HK-2 (cell line): ENCODE measurements at regions not wholly inside any gene's neighbourhood (a gene's known extent, or its start where the extent isn't known, plus 50 kb on each side); places are given as distances from the start of the nearest gene placed in this dataset.

Experiments
- DNase-seq: peaks from one replicate; pipeline ENCODE4 v3.0.0-alpha.2; 2018; ENCODE audit not compliant: unreplicated experiment

- DNase-seq, result no peak
These were observed 482.4 kb downstream of the SPRY1 start for GRCh38 chr4:123878976-123879375.

DNA sequence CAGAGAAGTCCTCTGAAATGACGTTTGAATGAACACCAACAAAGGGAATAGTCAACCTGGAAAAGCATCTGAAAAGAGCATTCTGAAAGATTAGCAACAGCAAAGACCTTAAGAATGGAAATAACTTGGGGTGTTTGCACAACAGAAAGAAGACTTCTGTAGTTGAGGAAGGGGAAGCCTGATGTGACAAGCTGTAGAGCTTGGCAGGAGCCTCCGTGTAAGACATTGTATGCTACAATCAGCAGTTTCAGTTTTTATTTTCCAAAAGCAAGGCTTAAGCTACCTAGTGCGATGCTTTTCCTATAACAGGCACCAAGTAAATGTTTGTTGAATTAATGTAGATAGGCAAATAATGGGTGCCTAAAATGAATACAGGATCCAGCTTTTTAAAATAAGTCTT, 484.0 kb downstream of the SPRY1 start:
- DNase-seq, result no peak

- DNase-seq, result no peak
These were observed 488.3 kb downstream of the SPRY1 start for GRCh38 chr4:123884922-123885321.

- no peak for DNase-seq
These were observed 492.9 kb downstream of the SPRY1 start for GRCh38 chr4:123889507-123889906.

GRCh38 chr4:123890889-123891288, 494.3 kb downstream of the SPRY1 start:
- no peak for DNase-seq

DNA sequence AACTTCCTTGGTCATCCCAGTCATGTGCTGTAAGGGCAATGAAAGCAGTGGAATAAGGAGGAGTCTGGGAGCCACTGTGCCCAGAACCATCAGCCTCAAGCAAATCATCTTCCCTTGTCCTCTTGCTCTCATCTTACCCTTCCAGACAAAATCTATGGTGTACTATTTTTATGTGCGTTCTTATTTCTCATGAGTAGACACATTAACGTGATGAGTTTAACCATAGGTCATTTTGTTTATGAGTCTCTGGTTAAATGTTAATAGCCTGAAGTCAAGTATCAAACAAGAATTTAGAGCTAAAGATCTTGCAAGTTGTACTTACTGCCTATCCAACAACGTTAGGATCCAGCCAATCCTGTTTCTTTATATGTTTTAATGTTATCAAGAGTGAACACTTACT, 495.3 kb downstream of the SPRY1 start:
- DNase-seq, result no peak

DNA sequence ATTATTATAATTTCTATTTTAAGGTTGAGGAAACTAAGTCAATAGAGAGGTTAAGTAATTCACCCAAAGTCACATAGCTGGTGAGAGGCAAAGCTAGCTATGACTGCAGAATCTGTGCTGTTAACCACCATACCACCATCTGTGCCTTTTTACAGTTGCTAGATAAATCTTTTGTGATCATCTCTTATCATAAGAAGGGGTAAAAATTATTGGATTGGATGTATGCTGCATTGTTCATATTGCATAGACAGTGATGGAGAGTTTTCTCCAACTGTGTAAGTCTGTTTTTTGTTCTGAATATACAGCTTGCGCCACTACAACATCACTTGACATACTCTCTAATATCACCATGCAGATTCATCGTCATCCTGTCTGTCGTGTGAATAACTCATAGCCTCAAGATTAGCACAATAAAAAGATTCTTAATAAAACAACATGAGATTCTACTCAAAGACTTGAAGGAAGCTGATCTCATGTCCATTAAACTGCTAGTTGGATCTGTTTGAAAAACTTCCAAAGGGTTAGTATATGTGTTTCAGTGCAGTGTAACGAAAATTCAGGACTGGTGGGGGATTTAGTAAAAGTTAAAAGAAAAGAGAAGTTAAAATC, 495.9 kb downstream of the SPRY1 start:
- DNase-seq, result no peak

GRCh38 chr4:123893011-123893981, 496.7 kb downstream of the SPRY1 start:
- no peak for DNase-seq

GRCh38 chr4:123896446-123897071, 500.0 kb downstream of the SPRY1 start:
- DNase-seq, result no peak

DNA sequence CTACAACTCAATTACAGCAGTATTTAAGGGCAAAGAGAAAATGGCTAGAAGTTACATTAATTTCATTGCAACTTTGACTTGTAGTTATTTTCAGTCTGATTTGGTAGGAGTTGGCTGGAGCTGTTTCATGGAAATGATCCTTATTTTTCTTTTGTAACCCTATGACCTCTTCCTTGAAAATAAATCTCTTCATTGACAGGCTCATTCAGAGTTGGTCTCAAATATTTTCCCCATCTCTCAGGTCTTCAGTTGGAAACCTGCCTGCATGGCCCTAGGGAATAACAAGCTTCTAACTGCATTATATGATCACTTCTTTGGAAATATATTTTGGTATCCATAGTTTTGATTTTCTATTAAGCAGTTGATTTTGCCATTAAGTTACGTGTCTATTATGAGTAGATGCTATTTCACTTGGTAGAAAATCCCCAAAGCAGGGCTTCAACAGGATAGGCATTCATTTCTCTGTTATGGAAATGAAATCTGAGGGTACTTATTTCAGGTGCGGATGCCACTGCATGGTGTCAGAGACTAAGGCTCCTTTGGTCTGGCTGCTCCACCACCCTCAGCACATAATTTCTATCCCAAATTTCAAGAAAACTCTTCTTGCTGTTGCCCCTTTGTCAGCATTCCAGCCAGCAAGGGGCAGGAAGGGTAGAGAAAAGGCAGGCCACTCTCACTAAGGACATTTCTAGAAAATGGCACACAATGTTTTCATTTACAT, 502.5 kb downstream of the SPRY1 start:
- no peak for DNase-seq

DNA sequence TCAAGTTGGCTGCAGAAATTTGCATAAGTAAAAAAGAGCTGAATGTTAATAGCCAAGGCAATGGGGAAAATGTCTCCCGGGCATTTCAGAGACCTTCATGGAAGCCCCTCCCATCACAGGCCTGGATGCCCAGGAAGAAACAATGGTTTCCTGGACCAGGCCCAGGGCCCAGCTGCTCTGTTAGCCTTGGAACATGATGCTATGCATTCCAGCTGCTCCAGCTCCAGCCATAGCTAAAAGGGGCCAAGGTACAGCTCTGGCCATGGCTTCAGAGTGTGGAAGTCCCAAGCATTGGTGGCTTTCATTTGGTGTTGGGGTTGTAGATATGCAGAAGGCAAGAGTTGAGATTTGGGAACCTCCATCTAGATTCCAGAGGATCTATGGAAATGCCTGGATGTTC, 508.3 kb downstream of the SPRY1 start:
- no peak for DNase-seq

GRCh38 chr4:123913598-123913997, 517.0 kb downstream of the SPRY1 start:
- no peak for DNase-seq

- DNase-seq, result no peak
These were observed 520.2 kb downstream of the SPRY1 start for GRCh38 chr4:123916821-123917220.

- DNase-seq, result no peak
These were observed 523.0 kb downstream of the SPRY1 start for GRCh38 chr4:123919576-123920098.

DNA sequence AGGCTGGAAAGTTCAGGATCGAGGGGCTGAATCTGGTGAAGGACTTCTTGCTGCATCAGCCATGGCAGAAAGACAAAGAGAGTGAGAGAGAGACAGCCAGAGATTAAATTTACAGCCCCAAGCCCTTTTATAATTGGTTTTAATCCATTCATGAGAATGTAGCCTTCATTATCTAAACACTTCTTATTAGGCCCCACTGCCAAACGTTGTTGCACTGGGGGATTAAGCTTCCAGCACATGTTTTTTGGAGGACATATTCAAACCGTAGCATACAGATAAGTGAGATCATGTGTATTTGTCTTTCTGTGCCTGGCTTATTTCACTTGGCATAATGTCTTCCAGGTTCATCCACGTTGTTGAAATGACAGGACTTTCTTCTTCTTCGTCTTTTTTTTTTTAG, 524.7 kb downstream of the SPRY1 start:
- DNase-seq, result no peak

DNA sequence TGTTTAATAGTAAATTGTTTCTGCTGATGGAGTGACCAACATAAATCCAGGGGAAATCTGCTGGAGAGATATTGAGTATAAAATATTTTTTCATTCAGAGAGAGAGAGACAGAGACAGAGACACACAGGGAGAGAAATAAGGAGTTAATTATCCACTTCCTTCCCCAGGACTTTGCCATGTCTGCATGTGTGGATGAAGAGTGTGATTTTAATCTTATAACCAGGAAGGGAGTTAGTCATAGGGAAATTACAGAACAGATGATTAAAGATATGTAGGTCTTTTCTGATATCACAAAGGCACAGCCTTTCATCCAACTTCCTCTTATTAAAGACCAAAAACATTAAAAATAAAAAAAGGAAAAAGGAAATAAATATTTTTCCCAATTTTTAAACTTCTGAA, 526.3 kb downstream of the SPRY1 start:
- DNase-seq, result no peak

DNA sequence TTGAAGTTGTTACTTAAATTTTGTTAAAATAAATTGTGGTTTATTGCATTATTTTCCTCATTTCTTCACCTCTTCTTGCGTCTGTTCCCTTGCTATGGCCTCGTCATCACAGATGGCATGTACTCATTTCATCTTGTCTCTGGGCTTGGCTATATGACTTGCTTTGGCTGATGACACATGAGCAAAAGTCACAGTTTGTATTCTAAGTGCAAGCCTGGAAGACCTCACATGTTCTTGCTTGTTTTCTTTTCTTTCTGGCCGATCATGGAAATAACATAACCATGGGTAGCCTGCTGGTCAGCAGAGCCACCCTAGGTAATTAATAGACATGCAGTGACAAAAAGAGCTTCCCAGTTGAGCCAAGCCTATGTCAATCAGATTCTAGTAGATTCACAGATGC, 527.9 kb downstream of the SPRY1 start:
- DNase-seq, result no peak

- DNase-seq, result no peak
These were observed 533.0 kb downstream of the SPRY1 start for GRCh38 chr4:123929565-123929964.

- no peak for DNase-seq
These were observed 534.4 kb downstream of the SPRY1 start for GRCh38 chr4:123930996-123931395.

- no peak for DNase-seq
These were observed 537.5 kb downstream of the SPRY1 start for GRCh38 chr4:123934096-123934495.

- DNase-seq, result no peak
These were observed 540.0 kb downstream of the SPRY1 start for GRCh38 chr4:123936621-123937043.

- no peak for DNase-seq
These were observed 541.0 kb downstream of the SPRY1 start for GRCh38 chr4:123937581-123937980.
